WERI-Rb-1 (cell line): ENCODE measurements at regions not wholly inside any gene's neighbourhood (a gene's known extent, or its start where the extent isn't known, plus 50 kb on each side); places are given as distances from the start of the nearest gene placed in this dataset.

Source experiments
- DNase-seq: peaks from one replicate; pipeline ENCODE4 v3.0.0-alpha.2; 2020
- H3K27ac ChIP-seq: fragments of 250-450 bp; sonication (Bioruptor Pico); 2 replicates; pipeline ENCODE4 v1.5.1; 2020; ENCODE audit warnings: mild to moderate bottlenecking, moderate library complexity
- H3K27me3 ChIP-seq: fragments of 250-450 bp; sonication (Bioruptor Pico); 2 replicates; pipeline ENCODE4 v1.5.1; 2021; ENCODE audit warnings: mild to moderate bottlenecking, low read depth, moderate library complexity; ENCODE audit not compliant: insufficient read depth, severe bottlenecking
- H3K36me3 ChIP-seq: fragments of 250-450 bp; sonication (Bioruptor Pico); 2 replicates; pipeline ENCODE4 v1.5.1; 2020; ENCODE audit warnings: mild to moderate bottlenecking, moderate library complexity
- H3K4me3 ChIP-seq: 2 replicates; pipeline ENCODE4 v1.5.1; 2011; ENCODE audit warnings: low read depth, mild to moderate bottlenecking, control low read depth, low read length
- H3K9me3 ChIP-seq: fragments of 250-450 bp; sonication (Bioruptor Pico); 2 replicates; pipeline ENCODE4 v1.5.1; 2021; ENCODE audit warnings: mild to moderate bottlenecking, moderate library complexity; ENCODE audit not compliant: severe bottlenecking
- TF ChIP-seq, protein P1 (sequence below): IDR thresholded peaks from 2 replicates; pipeline ENCODE4 v1.5.1; 2011; ENCODE audit warnings: low read depth, mild to moderate bottlenecking, control low read depth, inconsistent platforms, low read length

DNA sequence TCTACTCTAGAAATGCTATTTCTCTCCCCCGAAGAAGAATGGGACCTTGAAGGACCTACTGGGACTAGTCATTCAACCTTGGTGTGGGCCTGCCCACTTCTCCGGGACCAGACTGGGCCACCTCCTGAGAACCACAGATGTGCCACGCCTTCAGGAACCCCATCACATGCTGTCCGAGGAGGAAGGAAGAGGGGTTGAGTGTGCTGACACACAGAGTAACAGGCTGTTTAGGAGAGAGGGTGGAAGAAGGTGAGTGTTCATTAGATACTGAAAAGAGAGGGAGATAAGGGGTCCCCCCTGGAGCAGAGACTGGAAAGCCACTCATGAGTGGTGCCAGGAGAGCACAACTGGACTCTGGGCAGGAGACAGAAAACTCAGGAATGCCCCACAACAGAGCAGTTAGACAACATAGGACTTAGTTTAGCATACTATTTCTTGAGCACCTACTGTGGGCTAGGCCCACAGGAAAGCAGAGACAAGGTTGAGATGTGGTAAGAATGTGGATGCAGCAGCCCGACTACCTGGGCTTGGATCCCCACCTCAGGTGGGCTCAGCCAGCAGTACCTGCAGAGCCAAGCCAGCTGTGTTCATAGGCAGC lies 286.4 kb upstream of the NCKAP5 start:
- no peak for DNase-seq
- Histone ChIP-seq H3K9me3 (no peaks in the 10 kb centered on the region), H3K27ac (no peak overlapping the region), H3K27me3 (no peaks in the 10 kb centered on the region), H3K4me3 (no peak overlapping the region), H3K36me3 (no peaks in the 10 kb centered on the region)
- TF ChIP-seq, protein P1, sequence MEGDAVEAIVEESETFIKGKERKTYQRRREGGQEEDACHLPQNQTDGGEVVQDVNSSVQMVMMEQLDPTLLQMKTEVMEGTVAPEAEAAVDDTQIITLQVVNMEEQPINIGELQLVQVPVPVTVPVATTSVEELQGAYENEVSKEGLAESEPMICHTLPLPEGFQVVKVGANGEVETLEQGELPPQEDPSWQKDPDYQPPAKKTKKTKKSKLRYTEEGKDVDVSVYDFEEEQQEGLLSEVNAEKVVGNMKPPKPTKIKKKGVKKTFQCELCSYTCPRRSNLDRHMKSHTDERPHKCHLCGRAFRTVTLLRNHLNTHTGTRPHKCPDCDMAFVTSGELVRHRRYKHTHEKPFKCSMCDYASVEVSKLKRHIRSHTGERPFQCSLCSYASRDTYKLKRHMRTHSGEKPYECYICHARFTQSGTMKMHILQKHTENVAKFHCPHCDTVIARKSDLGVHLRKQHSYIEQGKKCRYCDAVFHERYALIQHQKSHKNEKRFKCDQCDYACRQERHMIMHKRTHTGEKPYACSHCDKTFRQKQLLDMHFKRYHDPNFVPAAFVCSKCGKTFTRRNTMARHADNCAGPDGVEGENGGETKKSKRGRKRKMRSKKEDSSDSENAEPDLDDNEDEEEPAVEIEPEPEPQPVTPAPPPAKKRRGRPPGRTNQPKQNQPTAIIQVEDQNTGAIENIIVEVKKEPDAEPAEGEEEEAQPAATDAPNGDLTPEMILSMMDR, result no peak

DNA sequence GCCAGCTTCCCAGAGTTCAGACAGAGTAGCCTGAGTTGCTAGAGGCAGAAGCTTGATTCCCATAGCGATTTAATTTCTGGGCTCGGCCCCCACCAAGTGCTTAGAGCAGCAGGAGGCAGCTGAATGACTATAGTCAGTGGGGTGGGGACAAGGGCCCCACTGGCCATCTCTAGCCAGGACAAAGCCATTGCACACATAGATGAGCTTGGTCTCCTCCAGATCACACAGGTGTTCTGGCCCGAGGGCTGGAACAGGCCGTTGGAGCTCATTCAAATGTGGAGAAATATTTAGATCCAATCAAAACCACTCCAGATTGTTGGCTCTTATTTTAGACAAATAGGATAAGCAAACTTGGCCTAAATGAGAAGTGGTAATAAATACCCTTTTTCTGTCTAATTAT lies 287.3 kb upstream of the NCKAP5 start:
- Histone ChIP-seq H3K4me3 (no peak overlapping the region), H3K36me3 (no peaks in the 10 kb centered on the region), H3K27me3 (no peaks in the 10 kb centered on the region), H3K9me3 (no peaks in the 10 kb centered on the region), H3K27ac (no peak overlapping the region)
- TF ChIP-seq, protein P1, result no peak
- DNase-seq, result no peak

DNA sequence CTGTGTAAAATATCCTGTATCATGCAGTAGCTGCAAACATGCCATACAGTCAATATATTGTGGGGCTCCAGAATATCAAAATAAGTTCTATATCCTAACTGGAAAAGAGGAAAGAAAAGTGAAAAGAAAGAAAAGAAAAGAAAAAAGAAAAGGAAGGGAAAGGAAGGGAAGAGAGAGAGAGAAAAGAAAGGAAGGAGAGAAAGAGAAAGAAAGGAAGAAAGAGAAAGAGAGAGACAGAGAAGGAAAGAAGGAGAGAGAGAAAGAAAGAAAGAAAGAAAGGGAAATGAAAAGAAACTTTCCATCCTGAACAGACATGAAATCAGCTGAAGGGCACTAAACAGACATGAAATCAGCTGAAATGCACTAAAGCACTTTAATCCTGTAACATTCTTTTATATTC lies 288.4 kb upstream of the NCKAP5 start:
- TF ChIP-seq, protein P1, result no peak
- DNase-seq, result no peak

DNA sequence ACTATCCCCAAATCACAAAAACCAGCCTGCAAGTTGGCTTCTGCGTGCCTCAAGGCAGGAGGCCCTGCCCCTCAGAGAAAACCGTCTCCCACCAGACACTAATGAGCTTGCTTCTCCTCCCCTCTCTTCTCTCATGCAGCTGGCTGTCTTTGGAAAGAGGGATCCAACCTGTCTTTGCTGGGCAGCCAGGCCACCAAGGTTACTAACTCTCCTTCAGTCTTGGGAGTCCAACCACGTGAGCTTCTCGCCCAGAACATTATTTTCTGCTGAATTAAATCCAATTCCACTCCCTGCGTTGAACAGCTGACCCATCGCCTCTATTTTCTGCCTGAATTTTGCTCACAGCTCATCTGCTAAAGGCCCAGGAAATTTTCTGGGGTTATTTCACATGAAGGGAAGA lies 291.3 kb upstream of the NCKAP5 start:
- H3K4me3 ChIP-seq, result no peak overlapping the region
- DNase-seq, result no peak
- no peaks in the 10 kb centered on the region for H3K27me3 ChIP-seq
- TF ChIP-seq, protein P1, result no peak
- H3K27ac ChIP-seq, result no peak overlapping the region
- H3K36me3 ChIP-seq, result no peaks in the 10 kb centered on the region
- no peaks in the 10 kb centered on the region for H3K9me3 ChIP-seq

More for the DNA sequence above, 288.4 kb upstream of the NCKAP5 start:
- Histone ChIP-seq H3K9me3 (no peaks in the 10 kb centered on the region), H3K27me3 (no peaks in the 10 kb centered on the region), H3K27ac (no peak overlapping the region), H3K4me3 (no peak overlapping the region), H3K36me3 (no peaks in the 10 kb centered on the region)

DNA sequence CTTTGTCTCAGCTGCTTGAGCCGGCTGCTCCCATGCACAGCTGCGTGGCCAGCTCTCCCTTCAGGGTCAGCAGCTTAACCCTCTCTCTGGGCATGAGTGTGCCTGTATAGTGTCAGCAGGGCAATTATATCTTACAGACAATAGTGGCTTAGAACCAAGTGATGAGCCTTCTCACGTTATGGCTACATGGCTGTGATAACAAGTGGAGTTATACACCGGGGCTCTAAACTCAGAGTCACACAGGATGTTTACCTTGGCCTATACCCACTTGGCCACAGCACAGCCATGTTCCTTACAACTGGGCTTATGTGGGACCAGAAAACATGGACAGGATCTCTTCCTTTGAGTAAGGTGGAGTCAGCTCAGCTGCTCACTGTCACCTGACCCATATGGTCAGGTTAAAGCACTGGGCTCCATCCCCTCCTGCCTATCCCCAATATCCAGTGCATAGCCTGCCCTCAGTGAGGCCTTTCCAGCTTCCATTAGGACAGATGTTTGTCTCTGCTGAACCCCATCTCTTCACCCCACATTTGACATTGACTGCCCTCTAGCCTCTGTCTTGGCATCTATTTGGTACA lies 294.2 kb upstream of the NCKAP5 start:
- no peak overlapping the region for H3K4me3 ChIP-seq
- H3K27me3 ChIP-seq, result no peaks in the 10 kb centered on the region
- H3K9me3 ChIP-seq, result no peaks in the 10 kb centered on the region
- TF ChIP-seq, protein P1, result no peak
- no peak overlapping the region for H3K27ac ChIP-seq
- no peaks in the 10 kb centered on the region for H3K36me3 ChIP-seq
- DNase-seq, result no peak
